Stimulated activated CD4-positive, alpha-beta T cell treated with anti-CD3 and anti-CD28 coated beads, Interleukin-12 subunit alpha, Interleukin-12 subunit beta, amount 100 ng/mL, for 48 hours (primary cell): ENCODE measurements at regions not wholly inside any gene's neighbourhood (a gene's known extent, or its start where the extent isn't known, plus 50 kb on each side); places are given as distances from the start of the nearest gene placed in this dataset.

Source experiments
- DNase-seq, 3 donors: peaks; one replicate each; pipeline ENCODE4 v3.0.0-alpha.2; 2020; ENCODE audit warnings: low read depth in 2 of 3, low spot score in 1 of 3

GRCh38 chr18:75687626-75688025 lies 260.1 kb upstream of the SMIM21 start:
- no peak for DNase-seq

- DNase-seq: no peak
Measured at GRCh38 chr18:75683426-75683825, 255.9 kb upstream of the SMIM21 start.

GRCh38 chr18:75681538-75682115 lies 254.1 kb upstream of the SMIM21 start:
- DNase-seq: no peak

GRCh38 chr18:75679331-75679730 lies 251.8 kb upstream of the SMIM21 start:
- DNase-seq: no peak

GRCh38 chr18:75678627-75679026 lies 251.1 kb upstream of the SMIM21 start:
- DNase-seq: no peak

GRCh38 chr18:75677696-75678455 lies 250.4 kb upstream of the SMIM21 start:
- no peak for DNase-seq

- no peak for DNase-seq
Measured at GRCh38 chr18:75660932-75661331, 233.4 kb upstream of the SMIM21 start.

- no peak for DNase-seq
Measured at GRCh38 chr18:75659535-75660023, 232.1 kb upstream of the SMIM21 start.

GRCh38 chr18:75658330-75658729 lies 230.8 kb upstream of the SMIM21 start:
- DNase-seq: no peak

GRCh38 chr18:75656563-75657247 lies 229.2 kb upstream of the SMIM21 start:
- no peak for DNase-seq

- DNase-seq: no peak
Measured at GRCh38 chr18:75656035-75656434, 228.5 kb upstream of the SMIM21 start.

- no peak for DNase-seq
Measured at GRCh38 chr18:75654851-75655751, 227.6 kb upstream of the SMIM21 start.

GRCh38 chr18:75654386-75654785 lies 226.9 kb upstream of the SMIM21 start:
- DNase-seq: no peak

- DNase-seq: no peak
Measured at GRCh38 chr18:75652528-75652927, 225.0 kb upstream of the SMIM21 start.

GRCh38 chr18:75644871-75645270 lies 217.4 kb upstream of the SMIM21 start:
- no peak for DNase-seq

GRCh38 chr18:75643083-75643482 lies 215.6 kb upstream of the SMIM21 start:
- DNase-seq: no peak

- DNase-seq: no peak
Measured at GRCh38 chr18:75639472-75639831, 211.9 kb upstream of the SMIM21 start.

- no peak for DNase-seq
Measured at GRCh38 chr18:75638776-75639471, 211.4 kb upstream of the SMIM21 start.

GRCh38 chr18:75638223-75638775 lies 210.8 kb upstream of the SMIM21 start:
- no peak for DNase-seq

- DNase-seq: no peak
Measured at GRCh38 chr18:75635096-75635495, 207.6 kb upstream of the SMIM21 start.
